ENCODE measurements at regions not wholly inside any gene's neighbourhood (a gene's known extent, or its start where the extent isn't known, plus 50 kb on each side); places are given as distances from the start of the nearest gene placed in this dataset.

DNA sequence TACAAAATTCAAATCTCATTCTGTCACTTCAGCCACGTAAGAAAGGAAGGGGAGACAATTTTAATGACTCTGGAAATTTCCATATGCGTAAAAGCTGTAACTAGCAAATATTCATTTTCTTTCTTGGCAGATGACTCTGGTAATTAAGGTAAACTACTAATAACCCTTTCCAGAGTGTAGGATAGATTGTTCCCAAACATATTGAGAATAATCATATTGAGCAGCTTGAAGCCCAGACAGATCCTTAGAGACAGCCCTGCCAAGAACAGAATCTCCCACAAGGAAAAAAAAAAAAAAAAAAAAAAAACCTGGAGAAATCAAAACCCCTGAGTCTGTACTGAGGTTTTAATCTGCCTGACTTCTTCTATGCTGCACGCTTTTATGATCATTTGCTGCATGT is 163.6 kb upstream of the TMPO start:
- H3K4me2 ChIP-seq (ENCODE audit: low read depth, low read length) = no peak overlapping the region
- no peaks in the 10 kb centered on the region for H3K9me3 ChIP-seq (replicated peaks; ENCODE audit: insufficient read depth, low read length)
- H3K4me3 ChIP-seq (ENCODE audit: low read length) = no peak overlapping the region
- H3K27ac ChIP-seq (ENCODE audit: low read length) = no peak overlapping the region
- no peak overlapping the region for H3K9ac ChIP-seq (ENCODE audit: low read length)
- H3K27me3 ChIP-seq (replicated peaks; ENCODE audit: insufficient read depth, low read length) = no peaks in the 10 kb centered on the region
- no peak for DNase-seq
- H3K4me1 ChIP-seq (ENCODE audit: low read length) = no peaks in the 10 kb centered on the region
- H3K36me3 ChIP-seq (replicated peaks; ENCODE audit: insufficient read depth, low read length) = no peaks in the 10 kb centered on the region
- no peaks in the 10 kb centered on the region for H3K9me2 ChIP-seq (replicated peaks; ENCODE audit: insufficient read depth, low read length)
- no peak overlapping the region for H2AFZ ChIP-seq (ENCODE audit: low read length)
- H3F3A ChIP-seq (ENCODE audit: insufficient read depth, low read length) = no peaks in the 10 kb centered on the region
- TF ChIP-seq, protein P1, sequence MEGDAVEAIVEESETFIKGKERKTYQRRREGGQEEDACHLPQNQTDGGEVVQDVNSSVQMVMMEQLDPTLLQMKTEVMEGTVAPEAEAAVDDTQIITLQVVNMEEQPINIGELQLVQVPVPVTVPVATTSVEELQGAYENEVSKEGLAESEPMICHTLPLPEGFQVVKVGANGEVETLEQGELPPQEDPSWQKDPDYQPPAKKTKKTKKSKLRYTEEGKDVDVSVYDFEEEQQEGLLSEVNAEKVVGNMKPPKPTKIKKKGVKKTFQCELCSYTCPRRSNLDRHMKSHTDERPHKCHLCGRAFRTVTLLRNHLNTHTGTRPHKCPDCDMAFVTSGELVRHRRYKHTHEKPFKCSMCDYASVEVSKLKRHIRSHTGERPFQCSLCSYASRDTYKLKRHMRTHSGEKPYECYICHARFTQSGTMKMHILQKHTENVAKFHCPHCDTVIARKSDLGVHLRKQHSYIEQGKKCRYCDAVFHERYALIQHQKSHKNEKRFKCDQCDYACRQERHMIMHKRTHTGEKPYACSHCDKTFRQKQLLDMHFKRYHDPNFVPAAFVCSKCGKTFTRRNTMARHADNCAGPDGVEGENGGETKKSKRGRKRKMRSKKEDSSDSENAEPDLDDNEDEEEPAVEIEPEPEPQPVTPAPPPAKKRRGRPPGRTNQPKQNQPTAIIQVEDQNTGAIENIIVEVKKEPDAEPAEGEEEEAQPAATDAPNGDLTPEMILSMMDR (IDR thresholded peaks at IDR 0.05; ENCODE audit: low read length) = no peak
- TF ChIP-seq EZH2 (optimal IDR thresholded peaks at IDR 0.05; ENCODE audit: low read depth, low read length) = no peak
- TF ChIP-seq EZH2phosphoT487 (IDR thresholded peaks at IDR 0.05; ENCODE audit: low read length) = no peak
- no peaks in the 10 kb centered on the region for H3K79me2 ChIP-seq (ENCODE audit: low read length)
- no peaks in the 10 kb centered on the region for H4K20me1 ChIP-seq (ENCODE audit: insufficient read depth, low read length)

DNA sequence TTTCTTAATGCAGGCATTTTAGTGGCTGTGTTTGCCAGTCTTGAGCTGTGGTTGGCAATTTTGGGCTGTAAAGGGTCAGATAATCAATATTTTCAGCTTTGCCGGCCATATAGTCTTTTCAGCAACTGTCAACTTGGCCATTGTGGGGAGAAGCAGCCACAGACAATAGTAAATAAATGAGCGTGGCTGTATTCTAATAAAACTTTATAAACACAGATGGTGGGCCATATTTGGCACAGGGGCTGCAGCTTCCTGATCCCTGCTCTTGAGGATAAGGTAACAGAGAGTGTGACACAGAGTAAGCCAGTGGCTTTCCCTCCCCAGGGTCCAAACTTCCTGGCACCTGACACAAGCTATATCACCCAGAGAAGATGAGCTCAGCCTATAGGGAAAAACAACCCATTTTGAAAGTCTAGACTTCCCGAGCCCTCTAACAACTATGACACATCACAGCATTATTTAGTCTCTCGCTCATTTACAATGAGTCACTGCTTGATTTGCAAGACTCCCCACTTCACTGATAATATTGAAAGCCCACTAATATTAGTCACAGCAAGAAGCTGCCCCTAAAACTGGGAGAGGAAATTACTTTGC is 163.1 kb upstream of the TMPO start:
- no peak overlapping the region for H3K4me2 ChIP-seq (ENCODE audit: low read depth, low read length)

DNA sequence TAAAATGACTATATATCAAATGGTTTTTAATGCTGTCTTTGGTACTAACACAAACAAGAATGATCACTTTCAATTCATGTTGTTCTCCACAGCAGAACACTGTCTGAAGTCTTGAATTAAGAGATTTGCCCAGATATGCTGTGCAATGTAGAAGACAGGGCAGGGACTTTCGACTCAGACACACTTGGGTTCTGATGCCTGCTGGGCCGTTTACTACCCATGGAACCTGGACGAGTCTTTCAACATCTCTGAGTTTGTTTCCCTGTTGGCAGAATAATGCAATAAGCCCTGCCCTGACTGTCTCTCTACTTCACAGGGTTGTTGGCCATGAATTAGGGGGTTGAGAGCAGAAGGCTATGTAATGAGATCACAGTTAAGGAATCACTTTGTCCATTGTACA is 162.6 kb upstream of the TMPO start:
- H3K9ac ChIP-seq (ENCODE audit: low read length) = no peak overlapping the region
- H3K79me2 ChIP-seq (ENCODE audit: low read length) = no peaks in the 10 kb centered on the region
- H4K20me1 ChIP-seq (ENCODE audit: insufficient read depth, low read length) = no peaks in the 10 kb centered on the region
- H3K27me3 ChIP-seq (replicated peaks; ENCODE audit: insufficient read depth, low read length) = no peaks in the 10 kb centered on the region
- no peaks in the 10 kb centered on the region for H3K9me3 ChIP-seq (replicated peaks; ENCODE audit: insufficient read depth, low read length)
- no peaks in the 10 kb centered on the region for H3F3A ChIP-seq (ENCODE audit: insufficient read depth, low read length)
- H3K27ac ChIP-seq (ENCODE audit: low read length) = no peak overlapping the region
- no peaks in the 10 kb centered on the region for H3K36me3 ChIP-seq (replicated peaks; ENCODE audit: insufficient read depth, low read length)
- no peak for DNase-seq
- no peak overlapping the region for H2AFZ ChIP-seq (ENCODE audit: low read length)
- no peak overlapping the region for H3K4me3 ChIP-seq (ENCODE audit: low read length)
- H3K9me2 ChIP-seq (replicated peaks; ENCODE audit: insufficient read depth, low read length) = no peaks in the 10 kb centered on the region
- H3K4me1 ChIP-seq (ENCODE audit: low read length) = no peaks in the 10 kb centered on the region
- no peak overlapping the region for H3K4me2 ChIP-seq (ENCODE audit: low read depth, low read length)
- TF ChIP-seq, protein P1 (IDR thresholded peaks at IDR 0.05; ENCODE audit: low read length) = no peak
- TF ChIP-seq EZH2phosphoT487 (IDR thresholded peaks at IDR 0.05; ENCODE audit: low read length) (no peak), EZH2 (optimal IDR thresholded peaks at IDR 0.05; ENCODE audit: low read depth, low read length) (no peak)

More for the DNA sequence above, 163.1 kb upstream of the TMPO start:
- Histone ChIP-seq H4K20me1 (ENCODE audit: insufficient read depth, low read length) (no peaks in the 10 kb centered on the region), H3K9me2 (replicated peaks; ENCODE audit: insufficient read depth, low read length) (no peaks in the 10 kb centered on the region), H3F3A (ENCODE audit: insufficient read depth, low read length) (no peaks in the 10 kb centered on the region), H3K4me1 (ENCODE audit: low read length) (no peaks in the 10 kb centered on the region), H3K27ac (ENCODE audit: low read length) (no peak overlapping the region), H3K9ac (ENCODE audit: low read length) (no peak overlapping the region), H3K36me3 (replicated peaks; ENCODE audit: insufficient read depth, low read length) (no peaks in the 10 kb centered on the region), H3K4me3 (ENCODE audit: low read length) (no peak overlapping the region), H3K27me3 (replicated peaks; ENCODE audit: insufficient read depth, low read length) (no peaks in the 10 kb centered on the region), H2AFZ (ENCODE audit: low read length) (no peak overlapping the region), H3K9me3 (replicated peaks; ENCODE audit: insufficient read depth, low read length) (no peaks in the 10 kb centered on the region), H3K79me2 (ENCODE audit: low read length) (no peaks in the 10 kb centered on the region)
- DNase-seq = no peak
- no peak for TF ChIP-seq EZH2 (optimal IDR thresholded peaks at IDR 0.05; ENCODE audit: low read depth, low read length)
- TF ChIP-seq, protein P1 (IDR thresholded peaks at IDR 0.05; ENCODE audit: low read length) = no peak
- no peak for TF ChIP-seq EZH2phosphoT487 (IDR thresholded peaks at IDR 0.05; ENCODE audit: low read length)
